ENCODE measurements at regions not wholly inside any gene's neighbourhood (a gene's known extent, or its start where the extent isn't known, plus 50 kb on each side); places are given as distances from the start of the nearest gene placed in this dataset.

- DNase-seq, result no peak
Observed at GRCh38 chr14:71209888-71210287, 302.6 kb downstream of the PCNX1 start.

GRCh38 chr14:71212093-71212492, 304.8 kb downstream of the PCNX1 start:
- Mint-ChIP-seq H3K27ac (no peak overlapping the region), H3K4me1 (peaks cover 12 to 24% of the 10 kb centered on the region in 2 donors), H3K36me3 (peaks cover 0 to 9% of the 10 kb centered on the region in 2 donors), H3K4me3 (no peak overlapping the region), H3K9me3 (peaks cover 10 to 11% of the 10 kb centered on the region in 2 donors), H3K27me3 (peaks cover 12 to 15% of the 10 kb centered on the region in 2 donors)
- ATAC-seq (replicated peaks), result peak; percentile 83 to 87
- DNase-seq, result peak; percentile 26

More at GRCh38 chr14:71209888-71210287, 302.6 kb downstream of the PCNX1 start:
- no peak for ATAC-seq (replicated peaks)
- peaks cover 8 to 17% of the 10 kb centered on the region in 2 donors for H3K4me1 Mint-ChIP-seq
- peaks cover 11 to 13% of the 10 kb centered on the region in 2 donors for H3K9me3 Mint-ChIP-seq
- H3K27me3 Mint-ChIP-seq, result peaks cover 4 to 12% of the 10 kb centered on the region in 2 donors
- no peak overlapping the region for H3K27ac Mint-ChIP-seq
- no peak overlapping the region for H3K4me3 Mint-ChIP-seq
- H3K36me3 Mint-ChIP-seq, result peaks cover 2 to 10% of the 10 kb centered on the region in 2 donors

- Mint-ChIP-seq H3K27ac (peak overlapping the region; percentile 67), H3K4me1 (peaks cover 13 to 30% of the 10 kb centered on the region in 2 donors), H3K4me3 (no peak overlapping the region)
Observed at GRCh38 chr14:71212683-71213107, 305.4 kb downstream of the PCNX1 start.

GRCh38 chr14:71214241-71214640, 307.0 kb downstream of the PCNX1 start:
- Mint-ChIP-seq H3K4me1 (peaks cover 25 to 45% of the 10 kb centered on the region in 2 donors), H3K27ac (no peak overlapping the region), H3K27me3 (peaks cover 12 to 15% of the 10 kb centered on the region in 2 donors), H3K36me3 (peaks cover 7 to 26% of the 10 kb centered on the region in 2 donors), H3K4me3 (no peak overlapping the region), H3K9me3 (peaks cover 13 to 16% of the 10 kb centered on the region in 2 donors)
- no peak for DNase-seq
- ATAC-seq (replicated peaks), result no peak

More at GRCh38 chr14:71212683-71213107, 305.4 kb downstream of the PCNX1 start:
- peaks cover 0 to 12% of the 10 kb centered on the region in 2 donors for H3K36me3 Mint-ChIP-seq
- H3K27me3 Mint-ChIP-seq, result peaks cover 12 to 15% of the 10 kb centered on the region in 2 donors
- H3K9me3 Mint-ChIP-seq, result peaks cover 10 to 11% of the 10 kb centered on the region in 2 donors
- no peak for DNase-seq
- ATAC-seq (replicated peaks), result peak; percentile 9 to 25

- H3K27ac Mint-ChIP-seq, result no peak overlapping the region
Observed at GRCh38 chr14:71220462-71220861, 313.2 kb downstream of the PCNX1 start.

GRCh38 chr14:71221119-71221518, 313.9 kb downstream of the PCNX1 start:
- H3K4me3 Mint-ChIP-seq, result no peak overlapping the region
- H3K9me3 Mint-ChIP-seq, result peaks cover 3 to 13% of the 10 kb centered on the region in 2 donors
- ATAC-seq (replicated peaks) (no peak), DNase-seq (no peak)
- no peak overlapping the region for H3K27ac Mint-ChIP-seq
- peaks cover 7 to 20% of the 10 kb centered on the region in 2 donors for H3K36me3 Mint-ChIP-seq
- H3K27me3 Mint-ChIP-seq, result no peaks in the 10 kb centered on the region
- H3K4me1 Mint-ChIP-seq, result peaks cover 15 to 35% of the 10 kb centered on the region in 2 donors

More at GRCh38 chr14:71220462-71220861, 313.2 kb downstream of the PCNX1 start:
- no peak for ATAC-seq (replicated peaks)
- no peak overlapping the region for H3K4me3 Mint-ChIP-seq
- peaks cover 2 to 7% of the 10 kb centered on the region in 2 donors for H3K27me3 Mint-ChIP-seq
- no peak for DNase-seq
- H3K4me1 Mint-ChIP-seq, result peaks cover 16 to 35% of the 10 kb centered on the region in 2 donors
- H3K36me3 Mint-ChIP-seq, result peaks cover 7 to 20% of the 10 kb centered on the region in 2 donors
- peaks cover 3 to 15% of the 10 kb centered on the region in 2 donors for H3K9me3 Mint-ChIP-seq

GRCh38 chr14:71225113-71225512, 317.9 kb downstream of the PCNX1 start:
- Mint-ChIP-seq H3K4me1 (peaks cover 3 to 14% of the 10 kb centered on the region in 2 donors), H3K36me3 (no peaks in the 10 kb centered on the region), H3K9me3 (peaks cover 0 to 6% of the 10 kb centered on the region in 2 donors), H3K27me3 (no peaks in the 10 kb centered on the region), H3K4me3 (no peak overlapping the region), H3K27ac (no peak overlapping the region)
- DNase-seq (no peak), ATAC-seq (replicated peaks) (no peak)

- H3K4me1 Mint-ChIP-seq, result peaks cover 10 to 20% of the 10 kb centered on the region in 2 donors
- H3K9me3 Mint-ChIP-seq, result peaks cover 0 to 2% of the 10 kb centered on the region in 2 donors
- H3K27me3 Mint-ChIP-seq, result peaks cover 0 to 6% of the 10 kb centered on the region in 2 donors
- ATAC-seq (replicated peaks) (no peak), DNase-seq (no peak)
- H3K36me3 Mint-ChIP-seq, result no peaks in the 10 kb centered on the region
- H3K4me3 Mint-ChIP-seq, result no peak overlapping the region
- no peak overlapping the region for H3K27ac Mint-ChIP-seq
Observed at GRCh38 chr14:71228711-71229110, 321.5 kb downstream of the PCNX1 start.

GRCh38 chr14:71229875-71230274, 322.6 kb downstream of the PCNX1 start:
- Mint-ChIP-seq H3K4me1 (peaks cover 10 to 20% of the 10 kb centered on the region in 2 donors), H3K27me3 (peaks cover 4 to 6% of the 10 kb centered on the region in 2 donors), H3K4me3 (no peak overlapping the region), H3K9me3 (peaks cover 0 to 2% of the 10 kb centered on the region in 2 donors), H3K27ac (no peak overlapping the region), H3K36me3 (no peaks in the 10 kb centered on the region)
- ATAC-seq (replicated peaks) (no peak), DNase-seq (no peak)

- DNase-seq (no peak), ATAC-seq (replicated peaks) (no peak)
- Mint-ChIP-seq H3K27me3 (peaks cover 4 to 6% of the 10 kb centered on the region in 2 donors), H3K4me3 (no peak overlapping the region), H3K9me3 (peaks cover 0 to 2% of the 10 kb centered on the region in 2 donors), H3K36me3 (no peaks in the 10 kb centered on the region), H3K4me1 (peaks cover 11 to 20% of the 10 kb centered on the region in 2 donors), H3K27ac (no peak overlapping the region)
Observed at GRCh38 chr14:71230897-71231296, 323.6 kb downstream of the PCNX1 start.

- ATAC-seq (replicated peaks), result peak; percentile 77 to 93
Observed at GRCh38 chr14:71231521-71232393, 324.5 kb downstream of the PCNX1 start.

GRCh38 chr14:71232506-71232905, 325.2 kb downstream of the PCNX1 start:
- H3K4me3 Mint-ChIP-seq, result no peak overlapping the region
- ATAC-seq (replicated peaks) (no peak), DNase-seq (no peak)
- H3K27ac Mint-ChIP-seq, result no peak overlapping the region
- no peaks in the 10 kb centered on the region for H3K36me3 Mint-ChIP-seq
- H3K9me3 Mint-ChIP-seq, result peaks cover 0 to 2% of the 10 kb centered on the region in 2 donors
- H3K27me3 Mint-ChIP-seq, result peaks cover 6 to 7% of the 10 kb centered on the region in 2 donors
- peaks cover 13 to 20% of the 10 kb centered on the region in 2 donors for H3K4me1 Mint-ChIP-seq

More at GRCh38 chr14:71231521-71232393, 324.5 kb downstream of the PCNX1 start:
- H3K4me3 Mint-ChIP-seq, result no peak overlapping the region
- H3K9me3 Mint-ChIP-seq, result peaks cover 0 to 2% of the 10 kb centered on the region in 2 donors
- H3K27ac Mint-ChIP-seq, result no peak overlapping the region
- H3K27me3 Mint-ChIP-seq, result peaks cover 4 to 6% of the 10 kb centered on the region in 2 donors
- H3K36me3 Mint-ChIP-seq, result no peaks in the 10 kb centered on the region
- DNase-seq, result peak; percentile 17
- H3K4me1 Mint-ChIP-seq, result peaks cover 13 to 20% of the 10 kb centered on the region in 2 donors

- Mint-ChIP-seq H3K27me3 (peaks cover 6 to 11% of the 10 kb centered on the region in 2 donors), H3K9me3 (no peaks in the 10 kb centered on the region), H3K4me3 (no peak overlapping the region), H3K27ac (no peak overlapping the region), H3K4me1 (peaks cover 8 to 10% of the 10 kb centered on the region in 2 donors), H3K36me3 (no peaks in the 10 kb centered on the region)
- DNase-seq, result no peak
- ATAC-seq (replicated peaks), result no peak
Observed at GRCh38 chr14:71235875-71236274, 328.6 kb downstream of the PCNX1 start.

- ATAC-seq (replicated peaks) (no peak), DNase-seq (no peak)
- Mint-ChIP-seq H3K4me1 (peaks cover 5 to 10% of the 10 kb centered on the region in 2 donors), H3K9me3 (no peaks in the 10 kb centered on the region), H3K27ac (no peak overlapping the region), H3K4me3 (no peak overlapping the region), H3K27me3 (peaks cover 6 to 11% of the 10 kb centered on the region in 2 donors), H3K36me3 (no peaks in the 10 kb centered on the region)
Observed at GRCh38 chr14:71236487-71236886, 329.2 kb downstream of the PCNX1 start.

Measured in stimulated activated naive B cell treated with anti-CD40 and anti-IgM and Interleukin-4, amounts not matched to agents 10 μg/mL and 1 μg/mL and 100 μg/mL, for 72 hours (primary cell).